ENCODE measurements at regions not wholly inside any gene's neighbourhood (a gene's known extent, or its start where the extent isn't known, plus 50 kb on each side); places are given as distances from the start of the nearest gene placed in this dataset.

- TF ChIP-seq CTCF (IDR thresholded peaks at IDR 0.05) (no peak), ZNF138 (CRISPR knock-in tag; conservative IDR thresholded peaks at IDR 0.05) (no peak)
Observed at GRCh38 chr7:53900856-53901528, 641.2 kb upstream of the VSTM2A start.

All from WTC11 (cell line).